ENCODE measurements at regions not wholly inside any gene's neighbourhood (a gene's known extent, or its start where the extent isn't known, plus 50 kb on each side); places are given as distances from the start of the nearest gene placed in this dataset.

DNA sequence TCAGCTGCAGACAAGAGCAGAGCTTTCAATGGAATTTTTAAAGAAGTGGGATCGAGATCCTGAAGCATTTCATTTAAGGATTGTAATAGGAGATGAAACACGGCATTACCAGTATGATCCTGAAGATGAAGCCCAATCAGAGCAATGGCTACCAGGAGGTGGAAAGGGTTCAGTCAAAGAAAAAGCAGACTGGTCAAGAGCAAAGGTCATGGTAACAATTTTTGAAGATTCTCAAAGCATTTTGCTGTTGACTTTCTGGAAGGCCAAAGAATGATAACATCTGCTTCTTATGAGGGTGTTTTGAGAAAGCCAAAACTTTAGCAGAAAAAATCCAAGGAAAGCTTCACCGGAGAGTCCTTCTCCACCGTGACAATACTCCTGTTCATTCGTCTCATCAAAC is 204.3 kb upstream of the EEA1 start:
- no peaks in the 10 kb centered on the region for H3K36me3 ChIP-seq (ENCODE audit: control insufficient read depth, insufficient read depth, low read length)
- H3K27me3 ChIP-seq (ENCODE audit: control insufficient read depth, insufficient read depth, low read length), result no peaks in the 10 kb centered on the region
- no peak overlapping the region for H3K9ac ChIP-seq (ENCODE audit: insufficient read depth, low read length)
- H3K27ac ChIP-seq (ENCODE audit: insufficient read depth, low read length), result no peak overlapping the region
- H3K4me3 ChIP-seq (replicated peaks in 1 of 4; ENCODE audit: control extremely low read depth in 1 of 4, insufficient read depth in 1 of 4, low read depth in 3 of 4, low read length in 4 of 4), result no peak overlapping the region
- H3K9me3 ChIP-seq (ENCODE audit: control insufficient read depth, insufficient read depth, low read depth, low read length), result no peaks in the 10 kb centered on the region
- H3K4me1 ChIP-seq (ENCODE audit: control insufficient read depth, extremely low read depth, insufficient read depth, low read length), result no peaks in the 10 kb centered on the region
- no peak overlapping the region for H3K4me2 ChIP-seq (ENCODE audit: extremely low read depth, insufficient read depth, low read length)
- H2AFZ ChIP-seq (ENCODE audit: low read length), result no peak overlapping the region
- H4K20me1 ChIP-seq (ENCODE audit: control insufficient read depth, extremely low read depth, insufficient read depth, low read length), result no peaks in the 10 kb centered on the region
- TF ChIP-seq EZH2 (IDR thresholded peaks at IDR 0.05; ENCODE audit: low read length, missing control alignments), result no peak
- no peaks in the 10 kb centered on the region for H3K79me2 ChIP-seq (ENCODE audit: control insufficient read depth, insufficient read depth, low read length)
- DNase-seq (ENCODE audit: low read depth in 2 of 2), result no peak

DNA sequence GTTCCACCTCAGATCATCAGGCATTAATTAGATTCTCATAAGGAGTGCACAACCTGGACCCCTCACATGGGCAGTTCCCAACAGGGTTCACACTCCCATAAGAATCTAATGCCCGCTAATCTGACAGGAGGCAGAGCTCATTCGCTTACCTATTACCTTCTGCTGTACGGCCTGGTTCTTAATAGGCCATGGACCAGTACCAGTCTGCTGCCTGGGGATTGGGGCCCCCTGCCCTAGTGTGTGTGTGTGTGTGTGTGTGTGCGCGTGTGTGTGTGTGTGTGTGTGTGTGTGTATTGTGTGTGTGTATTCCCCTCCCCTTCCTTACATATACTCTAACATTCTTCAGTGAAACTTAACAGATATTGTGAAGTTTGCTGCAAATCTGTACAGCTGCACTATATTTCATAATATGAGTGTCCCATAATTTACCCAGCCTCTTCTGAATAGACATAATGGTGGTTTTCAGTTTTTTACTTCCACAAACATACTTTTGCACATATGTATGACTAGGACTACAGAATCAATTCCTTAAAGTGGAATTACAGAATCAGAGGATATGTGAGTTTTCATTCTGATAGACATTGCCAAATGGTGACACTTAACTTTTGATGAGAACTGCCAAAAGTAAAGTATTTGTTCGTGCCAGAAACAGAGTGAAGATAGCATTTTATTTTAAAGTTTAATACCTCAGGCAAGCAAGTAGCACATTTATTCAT is 205.2 kb upstream of the EEA1 start:
- no peak overlapping the region for H3K27ac ChIP-seq (ENCODE audit: insufficient read depth, low read length)

DNA sequence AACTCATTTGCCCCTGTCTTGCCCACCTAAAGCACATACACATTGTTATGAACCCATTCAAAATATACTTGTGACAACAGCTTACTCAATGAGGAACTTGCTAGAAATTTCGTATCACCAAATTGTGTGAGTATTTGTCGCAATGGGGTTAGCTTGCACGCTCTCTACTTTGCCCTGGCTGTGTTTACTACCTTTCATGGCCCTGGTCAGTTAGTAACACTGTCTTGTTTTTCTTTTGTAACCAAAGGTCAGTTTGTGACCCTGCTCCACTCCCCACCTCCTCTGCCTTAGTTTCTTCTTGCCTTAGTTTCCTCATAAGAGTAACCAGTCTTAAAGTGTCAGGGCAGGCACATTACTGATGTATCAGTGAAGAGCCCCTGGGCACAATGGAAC is 205.8 kb upstream of the EEA1 start:
- no peak for TF ChIP-seq EZH2 (IDR thresholded peaks at IDR 0.05; ENCODE audit: low read length, missing control alignments)
- TF ChIP-seq, protein P1, sequence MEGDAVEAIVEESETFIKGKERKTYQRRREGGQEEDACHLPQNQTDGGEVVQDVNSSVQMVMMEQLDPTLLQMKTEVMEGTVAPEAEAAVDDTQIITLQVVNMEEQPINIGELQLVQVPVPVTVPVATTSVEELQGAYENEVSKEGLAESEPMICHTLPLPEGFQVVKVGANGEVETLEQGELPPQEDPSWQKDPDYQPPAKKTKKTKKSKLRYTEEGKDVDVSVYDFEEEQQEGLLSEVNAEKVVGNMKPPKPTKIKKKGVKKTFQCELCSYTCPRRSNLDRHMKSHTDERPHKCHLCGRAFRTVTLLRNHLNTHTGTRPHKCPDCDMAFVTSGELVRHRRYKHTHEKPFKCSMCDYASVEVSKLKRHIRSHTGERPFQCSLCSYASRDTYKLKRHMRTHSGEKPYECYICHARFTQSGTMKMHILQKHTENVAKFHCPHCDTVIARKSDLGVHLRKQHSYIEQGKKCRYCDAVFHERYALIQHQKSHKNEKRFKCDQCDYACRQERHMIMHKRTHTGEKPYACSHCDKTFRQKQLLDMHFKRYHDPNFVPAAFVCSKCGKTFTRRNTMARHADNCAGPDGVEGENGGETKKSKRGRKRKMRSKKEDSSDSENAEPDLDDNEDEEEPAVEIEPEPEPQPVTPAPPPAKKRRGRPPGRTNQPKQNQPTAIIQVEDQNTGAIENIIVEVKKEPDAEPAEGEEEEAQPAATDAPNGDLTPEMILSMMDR (conservative IDR thresholded peaks at IDR 0.05 in 1 of 2, IDR thresholded peaks at IDR 0.05 in 1 of 2; ENCODE audit: low read depth in 1 of 2, low read length in 2 of 2), result no peak
- Histone ChIP-seq H3K9ac (ENCODE audit: insufficient read depth, low read length) (no peak overlapping the region), H3K27ac (ENCODE audit: insufficient read depth, low read length) (no peak overlapping the region), H3K9me3 (ENCODE audit: control insufficient read depth, insufficient read depth, low read depth, low read length) (no peaks in the 10 kb centered on the region), H3K4me2 (ENCODE audit: extremely low read depth, insufficient read depth, low read length) (no peak overlapping the region), H3K4me3 (replicated peaks in 1 of 4; ENCODE audit: control extremely low read depth in 1 of 4, insufficient read depth in 1 of 4, low read depth in 3 of 4, low read length in 4 of 4) (no peak overlapping the region), H3K27me3 (ENCODE audit: control insufficient read depth, insufficient read depth, low read length) (no peaks in the 10 kb centered on the region), H3K36me3 (ENCODE audit: control insufficient read depth, insufficient read depth, low read length) (no peaks in the 10 kb centered on the region), H2AFZ (ENCODE audit: low read length) (no peak overlapping the region), H3K79me2 (ENCODE audit: control insufficient read depth, insufficient read depth, low read length) (no peaks in the 10 kb centered on the region), H3K4me1 (ENCODE audit: control insufficient read depth, extremely low read depth, insufficient read depth, low read length) (no peaks in the 10 kb centered on the region), H4K20me1 (ENCODE audit: control insufficient read depth, extremely low read depth, insufficient read depth, low read length) (no peaks in the 10 kb centered on the region)
- DNase-seq (ENCODE audit: low read depth in 2 of 2), result no peak

More for the DNA sequence above, 205.2 kb upstream of the EEA1 start:
- TF ChIP-seq, protein P1 (conservative IDR thresholded peaks at IDR 0.05 in 1 of 2, IDR thresholded peaks at IDR 0.05 in 1 of 2; ENCODE audit: low read depth in 1 of 2, low read length in 2 of 2), result no peak
- no peak for TF ChIP-seq EZH2 (IDR thresholded peaks at IDR 0.05; ENCODE audit: low read length, missing control alignments)
- no peak overlapping the region for H3K4me2 ChIP-seq (ENCODE audit: extremely low read depth, insufficient read depth, low read length)
- no peaks in the 10 kb centered on the region for H3K36me3 ChIP-seq (ENCODE audit: control insufficient read depth, insufficient read depth, low read length)
- no peaks in the 10 kb centered on the region for H3K9me3 ChIP-seq (ENCODE audit: control insufficient read depth, insufficient read depth, low read depth, low read length)
- H2AFZ ChIP-seq (ENCODE audit: low read length), result no peak overlapping the region
- no peaks in the 10 kb centered on the region for H3K27me3 ChIP-seq (ENCODE audit: control insufficient read depth, insufficient read depth, low read length)
- H3K9ac ChIP-seq (ENCODE audit: insufficient read depth, low read length), result no peak overlapping the region
- no peak overlapping the region for H3K4me3 ChIP-seq (replicated peaks in 1 of 4; ENCODE audit: control extremely low read depth in 1 of 4, insufficient read depth in 1 of 4, low read depth in 3 of 4, low read length in 4 of 4)
- H4K20me1 ChIP-seq (ENCODE audit: control insufficient read depth, extremely low read depth, insufficient read depth, low read length), result no peaks in the 10 kb centered on the region
- no peaks in the 10 kb centered on the region for H3K79me2 ChIP-seq (ENCODE audit: control insufficient read depth, insufficient read depth, low read length)
- no peak for DNase-seq (ENCODE audit: low read depth in 2 of 2)
- no peaks in the 10 kb centered on the region for H3K4me1 ChIP-seq (ENCODE audit: control insufficient read depth, extremely low read depth, insufficient read depth, low read length)
